IMR-90 (cell line): ENCODE measurements at regions not wholly inside any gene's neighbourhood (a gene's known extent, or its start where the extent isn't known, plus 50 kb on each side); places are given as distances from the start of the nearest gene placed in this dataset.

Experiments used
- ATAC-seq: fragments of 200-7000 bp; cut with Tn5 transposase; 2 replicates; pipeline ENCODE4 v1.9.1; 2020; ENCODE audit warnings: low read depth, mild to moderate bottlenecking, moderate library complexity
- BruUV-seq: library from RNA; stranded (reverse); fragments of 400-500 nt; replicated peaks from 2 replicates; lab custom pipeline; 2021; lab: Mats Ljungman, UMichigan
- CTCF ChIA-PET: fragments of 300-600 bp; formaldehyde crosslinking; extraction: SDS; loops from one replicate; lab custom pipeline; 2021; ENCODE audit warnings: antibody characterized with exemption; lab: Yijun Ruan, JAX
- POLR2A ChIA-PET: fragments of 300-600 bp; sonication (Branson Sonifier 250); formaldehyde crosslinking; loops from one replicate; lab custom pipeline; 2022; ENCODE audit warnings: antibody characterized with exemption; ENCODE audit not compliant: unreplicated experiment; lab: Charles Lee
- DNase-seq: peaks from one replicate; pipeline ENCODE4 v3.0.0; 2013
- H2AFZ ChIP-seq: replicated peaks from 2 replicates; pipeline ENCODE3; 2013; ENCODE audit warnings: low read length, mild to moderate bottlenecking; ENCODE audit not compliant: poor library complexity
- H2AK5ac ChIP-seq: 2 replicates; pipeline ENCODE4 v1.6.1; 2013; ENCODE audit warnings: low read depth, low read length, inconsistent platforms
- H2AK9ac ChIP-seq: replicated peaks from 2 replicates; pipeline ENCODE3; 2013; ENCODE audit warnings: mild to moderate bottlenecking, low read depth, low read length, moderate library complexity; ENCODE audit not compliant: poor library complexity
- H2BK120ac ChIP-seq: 2 replicates; pipeline ENCODE4 v1.6.1; 2013; ENCODE audit warnings: low read depth, low read length, inconsistent platforms
- H2BK15ac ChIP-seq: 3 replicates; pipeline ENCODE4 v1.6.1; 2013; ENCODE audit warnings: low read depth, low read length, inconsistent platforms
- H2BK20ac ChIP-seq: 2 replicates; pipeline ENCODE4 v1.6.1; 2013; ENCODE audit warnings: low read depth, mild to moderate bottlenecking, inconsistent platforms, low read length, moderate library complexity
- H2BK5ac ChIP-seq: 2 replicates; pipeline ENCODE4 v1.6.1; 2013; ENCODE audit warnings: mild to moderate bottlenecking, low read depth, low read length, inconsistent platforms; ENCODE audit not compliant: poor library complexity, severe bottlenecking
- H3K14ac ChIP-seq: replicated peaks from 2 replicates; pipeline ENCODE4 v1.6.1; 2013; ENCODE audit warnings: low read depth, low read length, inconsistent platforms
- H3K18ac ChIP-seq: 2 replicates; pipeline ENCODE4 v1.6.1; 2013; ENCODE audit warnings: low read depth, low read length, control low read depth
- H3K23ac ChIP-seq: 2 replicates; pipeline ENCODE4 v1.6.1; 2013; ENCODE audit warnings: low read depth, low read length, inconsistent platforms
- H3K27ac ChIP-seq: 2 replicates; pipeline ENCODE4 v1.5.1; 2013; ENCODE audit warnings: mild to moderate bottlenecking, control low read depth, low read length; ENCODE audit not compliant: insufficient read depth
- H3K27me3 ChIP-seq: 2 replicates; pipeline ENCODE4 v1.6.1; 2013; ENCODE audit warnings: low read length; ENCODE audit not compliant: control insufficient read depth, insufficient read depth
- H3K36me3 ChIP-seq: 2 replicates; pipeline ENCODE4 v1.6.1; 2013; ENCODE audit warnings: low read length, mixed read lengths; ENCODE audit not compliant: control insufficient read depth, insufficient read depth
- H3K4ac ChIP-seq: 2 replicates; pipeline ENCODE4 v1.6.1; 2013; ENCODE audit warnings: low read depth, low read length, inconsistent platforms
- H3K4me1 ChIP-seq: 2 replicates; pipeline ENCODE4 v1.6.1; 2013; ENCODE audit warnings: low read length, mixed read lengths; ENCODE audit not compliant: control insufficient read depth, insufficient read depth
- H3K4me2 ChIP-seq: 2 replicates; pipeline ENCODE4 v1.6.1; 2013; ENCODE audit warnings: low read depth, mild to moderate bottlenecking, control low read depth, low read length, moderate library complexity
- H3K4me3 ChIP-seq: 2 replicates; pipeline ENCODE4 v1.5.1; 2013; ENCODE audit warnings: low read depth, mild to moderate bottlenecking, control low read depth, low read length, moderate library complexity; ENCODE audit not compliant: insufficient read depth
- H3K56ac ChIP-seq: 2 replicates; pipeline ENCODE4 v1.6.1; 2013; ENCODE audit warnings: low read length, inconsistent platforms; ENCODE audit not compliant: insufficient read depth; ENCODE audit errors: extremely low read depth
- H3K79me1 ChIP-seq, 2 experiments: 2 replicates each; pipeline ENCODE4 v1.6.1; 2013; ENCODE audit warnings: low read length in 2 of 2, inconsistent platforms in 1 of 2, low read depth in 1 of 2
- H3K9ac ChIP-seq: 2 replicates; pipeline ENCODE4 v1.6.1; 2013; ENCODE audit warnings: low read depth, low read length, control low read depth
- H3K9me1 ChIP-seq: 2 replicates; pipeline ENCODE4 v1.6.1; 2013; ENCODE audit warnings: low read length, inconsistent platforms; ENCODE audit not compliant: insufficient read depth
- H3K9me3 ChIP-seq: 2 replicates; pipeline ENCODE4 v1.6.1; 2013; ENCODE audit warnings: low read length; ENCODE audit not compliant: control insufficient read depth, insufficient read depth
- H4K20me1 ChIP-seq: 2 replicates; pipeline ENCODE4 v1.6.1; 2013; ENCODE audit warnings: low read length, inconsistent platforms; ENCODE audit not compliant: insufficient read depth
- H4K5ac ChIP-seq: 2 replicates; pipeline ENCODE4 v1.6.1; 2013; ENCODE audit warnings: mild to moderate bottlenecking, low read depth, low read length, control low read depth
- H4K8ac ChIP-seq, 2 experiments: 2 replicates each; pipeline ENCODE4 v1.6.1; 2013; ENCODE audit warnings: low read depth in 2 of 2, low read length in 2 of 2, control low read depth in 1 of 2, inconsistent platforms in 1 of 2
- H4K91ac ChIP-seq: 2 replicates; pipeline ENCODE4 v1.6.1; 2013; ENCODE audit warnings: low read depth, low read length, inconsistent platforms; ENCODE audit not compliant: insufficient read depth
- BHLHE40 ChIP-seq: fragments of 150-350 bp; IDR thresholded peaks from 2 replicates; pipeline ENCODE4 v1.6.1; 2016; ENCODE audit warnings: mild to moderate bottlenecking, low read depth, low read length
- CEBPB ChIP-seq: IDR thresholded peaks from 2 replicates; pipeline ENCODE4 v1.6.1; 2012; ENCODE audit warnings: low read depth, low read length, improper control_type of control experiment
- CHD1 ChIP-seq: IDR thresholded peaks from 2 replicates; pipeline ENCODE4 v1.6.1; 2012; ENCODE audit warnings: low read depth, low read length, improper control_type of control experiment
- CTCF ChIP-seq: conservative IDR thresholded peaks from 2 replicates; pipeline ENCODE4 v1.5.1; 2012; ENCODE audit warnings: mild to moderate bottlenecking, low read depth, low read length, improper control_type of control experiment
- ELK1 ChIP-seq: fragments of 150-350 bp; IDR thresholded peaks from 2 replicates; pipeline ENCODE4 v1.6.1; 2016; ENCODE audit warnings: low read depth, mild to moderate bottlenecking, low read length, moderate library complexity, borderline replicate concordance
- FOS ChIP-seq: fragments of 150-350 bp; IDR thresholded peaks from 2 replicates; pipeline ENCODE4 v1.6.1; 2016; ENCODE audit warnings: low read depth, low read length
- MAFK ChIP-seq: IDR thresholded peaks from 2 replicates; pipeline ENCODE4 v1.6.1; 2012; ENCODE audit warnings: low read depth, low read length, improper control_type of control experiment
- MAZ ChIP-seq: IDR thresholded peaks from 2 replicates; pipeline ENCODE4 v1.6.1; 2012; ENCODE audit warnings: low read depth, mild to moderate bottlenecking, low read length, improper control_type of control experiment, moderate library complexity, borderline replicate concordance
- MXI1 ChIP-seq: IDR thresholded peaks from 2 replicates; pipeline ENCODE4 v1.6.1; 2012; ENCODE audit warnings: low read depth, mild to moderate bottlenecking, low read length, moderate library complexity, borderline replicate concordance
- NFE2L2 ChIP-seq: fragments of 150-350 bp; IDR thresholded peaks from 2 replicates; pipeline ENCODE4 v1.6.1; 2016; ENCODE audit warnings: low read depth, mild to moderate bottlenecking, low read length
- POLR2A ChIP-seq: IDR thresholded peaks from 2 replicates; pipeline ENCODE4 v1.6.1; 2012; ENCODE audit warnings: mild to moderate bottlenecking, low read depth, low read length
- RAD21 ChIP-seq: IDR thresholded peaks from 2 replicates; pipeline ENCODE4 v1.6.1; 2012; ENCODE audit warnings: low read length, improper control_type of control experiment
- RCOR1 ChIP-seq: IDR thresholded peaks from 2 replicates; pipeline ENCODE4 v1.6.1; 2012; ENCODE audit warnings: mild to moderate bottlenecking, low read length, improper control_type of control experiment; ENCODE audit not compliant: insufficient replicate concordance
- RFX5 ChIP-seq: IDR thresholded peaks from 2 replicates; pipeline ENCODE4 v1.8.0; 2012; ENCODE audit warnings: low read depth, mild to moderate bottlenecking, low read length, moderate library complexity
- SMC3 ChIP-seq: fragments of 150-350 bp; IDR thresholded peaks from 2 replicates; pipeline ENCODE4 v1.6.1; 2016; ENCODE audit warnings: low read depth, mild to moderate bottlenecking, antibody characterized with exemption, low read length, moderate library complexity
- USF2 ChIP-seq: fragments of 150-350 bp; IDR thresholded peaks from 2 replicates; pipeline ENCODE4 v1.6.1; 2017; ENCODE audit warnings: mild to moderate bottlenecking, antibody characterized with exemption, low read length, low read depth
- WGBS, 2 experiments: methylation state at CpG; one replicate each; pipeline versions ENCODE4 v1.1.5 to v1.1.7; 2013; ENCODE audit warnings: missing lambda C conversion rate in 2 of 2; ENCODE audit not compliant: insufficient read length in 1 of 2; ENCODE audit errors: extremely low coverage in 2 of 2; 5-methylcytosine and 5-hydroxymethylcytosine counted together
- dilution Hi-C: fragments of 300-500 bp; cut with HindIII; formaldehyde crosslinking; loops from one replicate; pipeline ENCODE4 v1.14.3; 2018; ENCODE audit warnings: low sequenced_read_pairs; ENCODE audit not compliant: unreplicated experiment
- in situ Hi-C: fragments of 300-500 bp; cut with MboI; formaldehyde crosslinking; loops from 3 replicates; pipeline ENCODE4 v1.14.3; 2019; ENCODE audit warnings: low sequenced_read_pairs, inconsistent platforms, mixed read lengths
- intact Hi-C: fragments of 100-400 bp; cut with micrococcal nuclease; formaldehyde crosslinking; loops from 2 replicates; pipeline ENCODE4 v1.10.0; 2022

- H3K27ac ChIP-seq: no peak overlapping the region
- no peak overlapping the region for H2AFZ ChIP-seq
- no peak overlapping the region for H3K23ac ChIP-seq
- H4K8ac ChIP-seq: no peak overlapping the region
- no peaks in the 10 kb centered on the region for H3K36me3 ChIP-seq
- H2BK15ac ChIP-seq: no peak overlapping the region
- TF ChIP-seq USF2: no peak
- no peak for TF ChIP-seq MXI1
- no peak for TF ChIP-seq NFE2L2
- TF ChIP-seq FOS: no peak
- no peak for TF ChIP-seq BHLHE40
- no peak for TF ChIP-seq RCOR1
- TF ChIP-seq MAZ: no peak
- no peak for TF ChIP-seq RFX5
- TF ChIP-seq SMC3: no peak
- no peak for TF ChIP-seq ELK1
- no peak for TF ChIP-seq CEBPB
- TF ChIP-seq CTCF: no peak
- TF ChIP-seq POLR2A: no peak
- no peak for TF ChIP-seq MAFK
- no peak for TF ChIP-seq RAD21
- no peak for TF ChIP-seq CHD1
- H2BK20ac ChIP-seq: no peak overlapping the region
- intact Hi-C loops (no loop called here), in situ Hi-C loops (no loop called here), dilution Hi-C loops (no loop called here)
- ATAC-seq: no peak
- no peak overlapping the region for H3K4ac ChIP-seq
- no peak overlapping the region for H4K5ac ChIP-seq
- no peak overlapping the region for H2BK5ac ChIP-seq
- H3K14ac ChIP-seq: no peak overlapping the region
- H3K27me3 ChIP-seq: no peaks in the 10 kb centered on the region
- no peak overlapping the region for H3K4me3 ChIP-seq
- H3K9ac ChIP-seq: no peak overlapping the region
- DNase-seq: no peak
- POLR2A ChIA-PET: no interaction called here
- no peaks in the 10 kb centered on the region for H3K9me1 ChIP-seq
- H3K4me1 ChIP-seq: no peaks in the 10 kb centered on the region
- no peak overlapping the region for H3K18ac ChIP-seq
- CTCF ChIA-PET: no interaction called here
- H4K20me1 ChIP-seq: no peaks in the 10 kb centered on the region
- no peak overlapping the region for H2BK120ac ChIP-seq
- no peak overlapping the region for H3K56ac ChIP-seq
- H3K9me3 ChIP-seq: no peaks in the 10 kb centered on the region
- no peak overlapping the region for H3K4me2 ChIP-seq
- H2AK5ac ChIP-seq: no peak overlapping the region
- no CpG with 5 or more reads among the region's 3 CpGs for WGBS, 2 experiments
- BruUV-seq: no TSS peak
- no peaks in the 10 kb centered on the region for H3K79me1 ChIP-seq
- H4K91ac ChIP-seq: no peak overlapping the region
- H2AK9ac ChIP-seq: no peak overlapping the region
Observed at GRCh38 chr5:52428977-52429489, 358.7 kb upstream of the ITGA1 start.
